Pulmonary artery endothelial cell (primary cell): ENCODE measurements at regions not wholly inside any gene's neighbourhood (a gene's known extent, or its start where the extent isn't known, plus 50 kb on each side); places are given as distances from the start of the nearest gene placed in this dataset.

Experiments used
- DNase-seq: peaks from one replicate; pipeline ENCODE4 v3.0.0-alpha.2; 2011; ENCODE audit warnings: low read depth, low spot score

- DNase-seq: no peak
Observed at GRCh38 chr3:175879417-175879816, 1020.3 kb downstream of the NAALADL2 start.

- no peak for DNase-seq
Observed at GRCh38 chr3:175869404-175869803, 1010.3 kb downstream of the NAALADL2 start.

- DNase-seq: no peak
Observed at GRCh38 chr3:175868626-175869025, 1009.5 kb downstream of the NAALADL2 start.

- DNase-seq: no peak
Observed at GRCh38 chr3:175865724-175866123, 1006.6 kb downstream of the NAALADL2 start.

- no peak for DNase-seq
Observed at GRCh38 chr3:175861916-175862315, 1002.8 kb downstream of the NAALADL2 start.
